ENCODE measurements at regions not wholly inside any gene's neighbourhood (a gene's known extent, or its start where the extent isn't known, plus 50 kb on each side); places are given as distances from the start of the nearest gene placed in this dataset.

- TF ChIP-seq ZNF561 (tag by site-specific recombination; IDR thresholded peaks at IDR 0.05; ENCODE audit: borderline replicate concordance), result no peak
- no peak for TF ChIP-seq ZNF280D (tag by site-specific recombination; IDR thresholded peaks at IDR 0.05)
- TF ChIP-seq ZNF133 (tag by site-specific recombination; IDR thresholded peaks at IDR 0.05), result no peak
- peak; percentile 64; the same call in 1 of the 2 replicates for TF ChIP-seq ZBTB48 (tag by site-specific recombination; IDR thresholded peaks at IDR 0.05)
- peak; percentile 58; the same call in 1 of the 2 replicates for TF ChIP-seq SP7 (tag by site-specific recombination; IDR thresholded peaks at IDR 0.05)
- peak; percentile 42; the same call in 1 of the 2 replicates for TF ChIP-seq ZNF629 (tag by site-specific recombination; IDR thresholded peaks at IDR 0.05)
- no peak for TF ChIP-seq ZNF211 (tag by site-specific recombination; IDR thresholded peaks at IDR 0.05; ENCODE audit: low read depth)
- TF ChIP-seq INSM2 (tag by site-specific recombination; IDR thresholded peaks at IDR 0.05), result 0 out of 2 replicates have a peak, but pooled peaks have one; percentile 24
- TF ChIP-seq GLIS1 (tag by site-specific recombination; IDR thresholded peaks at IDR 0.05), result peak; percentile 66; the same call in 1 of the 2 replicates
- no peak for TF ChIP-seq ZBTB49 (tag by site-specific recombination; IDR thresholded peaks at IDR 0.05; ENCODE audit: low read depth)
- TF ChIP-seq ZIC2 (tag by site-specific recombination; IDR thresholded peaks at IDR 0.05), result peak; percentile 86
- TF ChIP-seq ZNF16 (tag by site-specific recombination; IDR thresholded peaks at IDR 0.05; ENCODE audit: low read depth), result no peak
- TF ChIP-seq HIC1 (tag by site-specific recombination; IDR thresholded peaks at IDR 0.05), result no peak
- no peak for TF ChIP-seq PRDM1 (tag by site-specific recombination; IDR thresholded peaks at IDR 0.05)
- no peak for TF ChIP-seq PRDM6 (tag by site-specific recombination; IDR thresholded peaks at IDR 0.05)
- 0 out of 2 replicates have a peak, but pooled peaks have one; percentile 35 for TF ChIP-seq KLF17 (tag by site-specific recombination; IDR thresholded peaks at IDR 0.05)
- no peak for TF ChIP-seq ZFP3 (tag by site-specific recombination; IDR thresholded peaks at IDR 0.05; ENCODE audit: low read depth)
- no peak for TF ChIP-seq ZBTB44 (tag by site-specific recombination; IDR thresholded peaks at IDR 0.05)
- no peak for TF ChIP-seq ZSCAN5A (tag by site-specific recombination; IDR thresholded peaks at IDR 0.05)
- TF ChIP-seq ZNF398 (tag by site-specific recombination; IDR thresholded peaks at IDR 0.05), result peak; percentile 68; the same call in 1 of the 2 replicates
Measured at GRCh38 chr17:77319211-77320043, 178.7 kb downstream of the SEC14L1 start (continued).
